ENCODE measurements at regions not wholly inside any gene's neighbourhood (a gene's known extent, or its start where the extent isn't known, plus 50 kb on each side); places are given as distances from the start of the nearest gene placed in this dataset.
A peak's percentile ranks its signal among the peaks of the same experiment; 100 is the strongest.

GRCh38 chr10:120314442-120314841, 142.6 kb upstream of the PLPP4 start:
- no peak for TF ChIP-seq CTCF (IDR thresholded peaks at IDR 0.05; ENCODE audit: low read depth, low read length)
- H3K4me3 ChIP-seq (ENCODE audit: low read depth, low read length), result no peak overlapping the region

- H3K4me3 ChIP-seq (ENCODE audit: low read depth, low read length), result no peak overlapping the region
- no peak for TF ChIP-seq CTCF (IDR thresholded peaks at IDR 0.05; ENCODE audit: low read depth, low read length)
Observed at GRCh38 chr10:120318862-120319261, 138.2 kb upstream of the PLPP4 start.

GRCh38 chr10:120327675-120328074, 129.4 kb upstream of the PLPP4 start:
- TF ChIP-seq CTCF (IDR thresholded peaks at IDR 0.05; ENCODE audit: low read depth, low read length), result no peak
- H3K4me3 ChIP-seq (ENCODE audit: low read depth, low read length), result no peak overlapping the region

- no peak overlapping the region for H3K4me3 ChIP-seq (ENCODE audit: low read depth, low read length)
- no peak for TF ChIP-seq CTCF (IDR thresholded peaks at IDR 0.05; ENCODE audit: low read depth, low read length)
Observed at GRCh38 chr10:120328647-120329046, 128.4 kb upstream of the PLPP4 start.

- no peak for TF ChIP-seq CTCF (IDR thresholded peaks at IDR 0.05; ENCODE audit: low read depth, low read length)
- H3K4me3 ChIP-seq (ENCODE audit: low read depth, low read length), result no peak overlapping the region
Observed at GRCh38 chr10:120335553-120335952, 121.5 kb upstream of the PLPP4 start.

- H3K4me3 ChIP-seq (ENCODE audit: low read depth, low read length), result no peak overlapping the region
- TF ChIP-seq CTCF (IDR thresholded peaks at IDR 0.05; ENCODE audit: low read depth, low read length), result no peak
Observed at GRCh38 chr10:120336306-120336910, 120.6 kb upstream of the PLPP4 start.

- no peak overlapping the region for H3K4me3 ChIP-seq (ENCODE audit: low read depth, low read length)
- TF ChIP-seq CTCF (IDR thresholded peaks at IDR 0.05; ENCODE audit: low read depth, low read length), result peak; percentile 58
Observed at GRCh38 chr10:120336911-120337540, 120.0 kb upstream of the PLPP4 start.

Measured in WI38 (cell line).